Fibroblast of mammary gland (primary cell): ENCODE measurements at regions not wholly inside any gene's neighbourhood (a gene's known extent, or its start where the extent isn't known, plus 50 kb on each side); places are given as distances from the start of the nearest gene placed in this dataset.

Experiments
- DNase-seq: peaks from one replicate; pipeline ENCODE4 v3.0.0-alpha.2; 2010; ENCODE audit warnings: low read depth
- H3K4me3 ChIP-seq: 2 replicates; pipeline ENCODE4 v1.5.1; 2011; ENCODE audit warnings: low read depth, mild to moderate bottlenecking, low read length, moderate library complexity; ENCODE audit not compliant: control insufficient read depth
- TF ChIP-seq, protein P1 (sequence below): conservative IDR thresholded peaks from 2 replicates; pipeline ENCODE4 v1.5.1; 2011; ENCODE audit warnings: low read depth, low read length, inconsistent platforms; ENCODE audit not compliant: control insufficient read depth, insufficient read depth

DNA sequence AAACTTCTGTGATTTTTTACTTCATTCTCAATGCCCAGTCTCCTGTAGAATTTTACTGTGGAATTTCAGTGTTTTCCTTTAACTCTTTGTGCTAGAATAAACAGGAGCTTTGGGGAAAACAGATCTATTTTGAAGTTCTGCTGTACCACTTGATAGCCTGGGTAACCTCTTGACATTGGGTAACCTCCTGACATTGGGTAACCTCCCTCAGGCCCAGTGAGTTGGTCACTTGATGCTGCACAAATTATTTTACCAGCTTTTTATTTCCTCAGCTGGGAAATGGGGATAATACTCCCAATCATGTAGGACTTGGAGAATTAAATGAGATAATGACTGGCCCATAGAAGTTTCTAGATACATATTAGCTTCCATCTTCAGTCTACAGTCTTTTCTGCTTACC lies 137.3 kb upstream of the TOP1 start:
- TF ChIP-seq, protein P1, sequence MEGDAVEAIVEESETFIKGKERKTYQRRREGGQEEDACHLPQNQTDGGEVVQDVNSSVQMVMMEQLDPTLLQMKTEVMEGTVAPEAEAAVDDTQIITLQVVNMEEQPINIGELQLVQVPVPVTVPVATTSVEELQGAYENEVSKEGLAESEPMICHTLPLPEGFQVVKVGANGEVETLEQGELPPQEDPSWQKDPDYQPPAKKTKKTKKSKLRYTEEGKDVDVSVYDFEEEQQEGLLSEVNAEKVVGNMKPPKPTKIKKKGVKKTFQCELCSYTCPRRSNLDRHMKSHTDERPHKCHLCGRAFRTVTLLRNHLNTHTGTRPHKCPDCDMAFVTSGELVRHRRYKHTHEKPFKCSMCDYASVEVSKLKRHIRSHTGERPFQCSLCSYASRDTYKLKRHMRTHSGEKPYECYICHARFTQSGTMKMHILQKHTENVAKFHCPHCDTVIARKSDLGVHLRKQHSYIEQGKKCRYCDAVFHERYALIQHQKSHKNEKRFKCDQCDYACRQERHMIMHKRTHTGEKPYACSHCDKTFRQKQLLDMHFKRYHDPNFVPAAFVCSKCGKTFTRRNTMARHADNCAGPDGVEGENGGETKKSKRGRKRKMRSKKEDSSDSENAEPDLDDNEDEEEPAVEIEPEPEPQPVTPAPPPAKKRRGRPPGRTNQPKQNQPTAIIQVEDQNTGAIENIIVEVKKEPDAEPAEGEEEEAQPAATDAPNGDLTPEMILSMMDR, result no peak
- DNase-seq, result no peak
- no peak overlapping the region for H3K4me3 ChIP-seq

DNA sequence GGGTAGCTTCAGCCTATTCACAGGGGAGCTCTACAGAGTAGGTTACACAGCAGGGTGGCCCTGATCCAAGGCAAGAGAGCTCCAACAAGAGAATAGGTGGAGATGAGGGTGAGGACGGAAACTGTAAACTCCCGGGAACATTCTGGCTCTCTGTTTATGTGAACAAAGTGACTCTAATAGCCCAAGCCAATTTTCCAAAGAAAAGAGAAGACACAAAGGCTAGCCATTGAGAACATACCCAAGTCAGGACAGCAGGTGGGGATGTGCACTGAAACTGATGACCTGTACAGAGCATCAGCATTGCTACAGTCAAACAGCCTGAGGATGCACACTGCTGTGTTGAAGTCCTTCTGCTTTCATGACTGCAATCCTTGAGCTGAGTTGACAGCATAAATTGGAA lies 136.0 kb upstream of the TOP1 start:
- H3K4me3 ChIP-seq, result no peak overlapping the region
- no peak for DNase-seq
- TF ChIP-seq, protein P1, result no peak

DNA sequence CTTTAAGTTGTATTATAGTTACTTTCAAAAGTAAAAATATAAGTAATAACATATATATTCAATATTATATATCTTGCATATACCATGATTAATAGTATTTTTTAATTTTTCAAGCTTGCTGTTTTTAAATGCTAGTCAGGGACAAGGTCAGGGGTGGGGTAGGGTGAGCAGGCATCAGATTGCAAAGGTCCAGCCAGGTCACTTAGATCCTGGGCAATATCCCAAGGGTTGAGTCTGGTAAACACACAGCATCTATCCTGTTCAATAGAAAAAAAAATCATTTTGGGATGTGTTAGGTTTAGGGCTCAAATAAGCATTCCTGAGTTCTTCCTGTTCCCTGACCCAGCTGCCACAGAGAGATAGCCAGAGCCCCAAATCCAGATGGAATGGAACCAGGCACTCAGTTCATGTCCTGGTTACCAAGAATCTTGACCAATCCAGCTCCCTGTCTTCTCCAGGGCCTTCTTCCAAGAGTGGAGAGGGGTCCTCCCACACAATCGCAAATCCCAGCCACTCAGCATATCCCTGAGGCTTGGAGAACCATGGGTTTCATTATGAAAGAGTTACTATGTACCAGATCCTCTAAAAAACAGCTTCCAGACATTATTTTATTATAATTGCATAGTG lies 134.9 kb upstream of the TOP1 start:
- TF ChIP-seq, protein P1, result no peak
- no peak overlapping the region for H3K4me3 ChIP-seq
- no peak for DNase-seq

DNA sequence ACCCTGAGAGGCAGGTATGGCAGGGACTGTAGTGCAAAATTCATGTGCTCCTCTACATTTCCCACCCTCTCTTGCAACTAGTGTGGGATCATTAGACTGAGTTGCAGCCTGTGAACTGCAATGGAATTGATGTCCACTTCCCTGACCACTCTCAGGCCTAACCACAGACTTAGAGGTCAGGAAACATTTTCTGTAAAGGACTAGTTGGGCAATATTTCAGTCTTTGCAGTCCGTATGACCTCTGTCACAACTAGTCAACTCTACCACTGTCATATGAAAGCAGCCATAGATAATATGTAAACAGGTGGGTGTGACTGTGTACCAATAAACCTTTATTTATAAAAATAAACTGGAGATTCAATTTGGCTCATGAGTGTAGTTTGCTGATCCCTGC lies 134.4 kb upstream of the TOP1 start:
- TF ChIP-seq, protein P1, result no peak
- H3K4me3 ChIP-seq, result no peak overlapping the region
- DNase-seq, result no peak

DNA sequence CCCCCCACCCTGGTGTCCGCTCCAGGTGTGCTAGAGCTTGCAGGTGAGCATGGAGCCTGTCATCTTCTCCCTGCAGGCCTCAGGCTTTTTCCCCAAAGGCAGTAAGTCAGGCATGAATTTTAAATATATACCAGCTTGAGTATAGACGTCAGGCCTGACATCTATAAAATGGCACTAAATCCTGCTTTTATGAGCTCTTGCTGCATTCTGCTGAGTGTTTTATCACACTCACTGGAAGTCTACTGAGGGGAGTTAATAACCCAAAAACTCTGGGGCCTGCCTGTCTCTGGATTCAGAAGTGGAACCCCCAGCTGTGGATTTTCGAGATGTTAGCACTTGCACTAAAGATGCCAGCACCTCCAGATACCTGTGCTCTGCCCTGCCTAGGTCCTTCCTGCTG lies 133.4 kb upstream of the TOP1 start:
- no peak for DNase-seq
- H3K4me3 ChIP-seq, result no peak overlapping the region
- TF ChIP-seq, protein P1, result no peak

DNA sequence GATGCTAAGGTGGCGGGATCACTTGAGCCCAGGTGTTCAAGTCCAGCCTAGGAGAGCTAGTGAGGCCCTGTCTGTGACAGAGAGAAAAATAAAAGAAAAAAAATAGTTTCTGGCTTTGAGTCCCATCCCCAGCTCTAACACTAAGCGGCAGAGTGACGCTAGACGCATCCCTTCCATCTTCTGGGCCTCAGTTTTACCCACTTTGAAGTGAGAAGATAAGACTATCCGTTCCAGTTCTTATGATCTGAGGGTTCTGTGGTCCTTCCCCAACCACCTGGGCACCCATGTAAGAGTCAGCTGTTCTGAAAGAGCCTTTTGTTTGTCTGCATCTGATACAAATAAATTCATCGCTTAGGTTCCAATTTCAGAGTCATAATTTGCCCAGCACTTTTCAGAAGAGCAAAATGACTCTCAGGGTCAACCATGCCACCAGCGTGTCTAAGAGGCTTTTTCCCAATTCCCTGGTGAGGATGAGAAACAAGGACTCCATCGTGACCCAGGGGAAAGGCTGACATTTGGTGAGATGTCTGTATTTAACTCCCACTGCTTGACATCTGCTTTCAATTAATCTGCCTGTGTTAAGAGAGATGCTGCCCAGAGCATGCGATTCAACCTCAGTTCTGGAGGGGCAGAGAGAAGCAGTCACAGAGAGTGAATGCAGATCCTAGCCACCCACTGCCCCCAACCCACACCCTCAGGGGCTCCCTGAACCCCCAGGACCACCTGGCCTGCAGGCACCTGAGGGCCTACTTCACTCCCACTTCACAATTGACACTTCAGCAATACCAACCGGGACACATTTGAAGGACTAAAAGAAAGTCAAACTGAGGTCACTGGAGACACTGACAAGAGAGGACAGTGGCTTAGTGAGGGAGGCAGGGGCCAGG lies 131.6 kb upstream of the TOP1 start:
- TF ChIP-seq, protein P1, result no peak
- H3K4me3 ChIP-seq, result no peak overlapping the region
- peak; percentile 68 for DNase-seq
